GM21737 (cell line): ENCODE measurements at regions not wholly inside any gene's neighbourhood (a gene's known extent, or its start where the extent isn't known, plus 50 kb on each side); places are given as distances from the start of the nearest gene placed in this dataset.
"Not testable (repeated sequence)": the region's sequence is repeated elsewhere in the genome, so short reads cannot be mapped to it uniquely, and the experiment has no call there.

ENCODE experiments used
- ATAC-seq: cut with Tn5 transposase; IDR thresholded peaks from one replicate; pipeline ENCODE4 v1.9.1; 2021; ENCODE audit warnings: mild to moderate bottlenecking, moderate library complexity; ENCODE audit not compliant: unreplicated experiment

DNA sequence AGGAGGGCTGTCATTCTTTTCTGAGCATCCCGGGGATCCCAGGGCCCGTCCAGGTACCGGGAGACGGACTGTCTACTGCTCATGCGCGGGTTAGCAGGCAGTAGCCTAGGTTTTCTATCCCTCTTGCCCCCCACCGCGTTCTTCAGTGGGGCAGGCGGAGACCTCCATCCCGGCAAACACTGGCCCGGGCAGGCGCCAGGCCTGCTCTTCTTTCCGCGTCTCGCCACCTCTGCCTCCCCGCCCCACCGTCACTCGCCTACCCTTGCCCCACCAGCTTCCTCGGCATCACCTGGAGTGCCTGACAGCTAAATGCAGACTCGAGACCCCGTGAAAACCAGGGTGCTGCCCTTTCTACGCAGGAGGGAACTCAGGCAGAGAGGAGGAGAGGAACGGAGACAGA, 1937.7 kb upstream of the DEFB115 start:
- no peak for ATAC-seq

DNA sequence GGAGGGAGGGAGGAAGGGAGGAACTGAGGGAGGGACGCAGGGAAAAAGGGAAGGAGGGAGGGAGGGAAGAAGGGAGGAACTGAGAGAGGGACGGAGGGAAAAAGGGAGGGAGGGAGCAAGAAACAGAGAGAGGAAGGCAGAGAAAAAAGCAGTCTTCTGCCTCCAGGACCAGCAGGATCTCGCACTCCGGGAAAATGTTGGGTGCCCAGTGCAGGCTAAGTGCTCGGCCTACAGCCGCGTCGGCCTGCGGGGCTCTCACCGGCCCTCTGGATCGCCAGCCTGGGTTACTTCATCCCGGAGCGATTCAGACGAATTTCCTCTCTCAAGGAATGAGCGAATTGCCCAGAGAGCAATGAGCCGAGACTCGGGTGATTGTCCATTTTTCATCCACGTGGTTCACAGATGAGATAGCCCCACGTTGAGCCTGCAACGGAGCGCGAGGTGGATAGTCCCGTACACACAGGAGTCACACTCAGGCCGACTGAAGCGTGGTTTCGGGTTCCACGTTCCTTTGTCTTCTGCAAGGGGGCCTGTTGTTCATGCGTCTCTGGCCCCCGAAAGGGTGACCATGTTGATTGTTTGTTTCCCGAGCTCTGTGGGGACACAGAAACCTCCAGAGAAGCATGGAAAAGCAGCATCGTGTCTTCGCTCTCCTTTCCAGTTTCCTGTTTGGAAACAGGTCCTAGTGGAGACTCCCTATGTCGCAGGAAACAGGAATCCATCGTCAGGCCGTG, 1937.1 kb upstream of the DEFB115 start:
- ATAC-seq, result not testable (repeated sequence)

DNA sequence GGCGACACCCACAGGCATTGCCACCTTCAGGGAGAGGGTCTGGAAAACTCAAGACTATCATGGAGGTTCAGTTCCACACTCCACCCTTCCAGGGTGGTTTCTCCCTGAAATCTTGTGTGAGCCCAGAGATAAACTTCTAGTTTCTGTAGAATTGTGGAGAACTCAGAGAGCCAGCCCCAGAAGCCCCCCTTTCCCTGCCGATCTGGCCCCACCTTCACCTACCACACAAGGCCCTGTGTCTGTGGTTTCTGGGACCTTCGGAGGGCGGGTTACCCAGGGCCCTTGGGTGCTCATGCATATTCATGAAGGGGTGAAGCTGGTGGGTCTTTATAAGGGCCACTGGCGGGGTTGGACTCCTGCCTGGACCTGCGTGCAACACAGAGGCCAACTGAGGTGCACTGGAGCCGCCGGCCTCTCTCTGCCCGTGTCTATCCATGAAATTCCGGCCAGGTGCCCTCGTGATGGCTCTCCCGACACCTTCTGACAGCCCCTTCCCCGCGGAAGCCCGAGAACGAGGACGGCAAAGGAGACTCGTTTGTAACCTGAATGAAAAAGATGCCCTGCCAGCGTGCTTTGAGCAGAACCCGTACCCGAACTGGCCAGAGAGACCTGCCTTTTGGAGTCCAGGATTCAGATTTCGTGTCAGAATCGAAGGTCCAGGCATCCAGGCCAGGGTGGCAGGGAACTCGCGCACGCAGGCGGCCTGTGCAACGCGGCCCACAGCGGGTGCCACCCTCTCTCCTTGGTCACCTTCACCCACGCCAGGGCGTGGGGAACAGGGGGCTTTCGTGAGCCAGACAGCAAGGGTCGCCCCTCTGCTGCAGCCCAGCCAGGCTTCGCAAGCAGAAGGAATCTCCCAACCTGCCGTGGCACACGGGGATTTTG, 1933.6 kb upstream of the DEFB115 start:
- not testable (repeated sequence) for ATAC-seq

DNA sequence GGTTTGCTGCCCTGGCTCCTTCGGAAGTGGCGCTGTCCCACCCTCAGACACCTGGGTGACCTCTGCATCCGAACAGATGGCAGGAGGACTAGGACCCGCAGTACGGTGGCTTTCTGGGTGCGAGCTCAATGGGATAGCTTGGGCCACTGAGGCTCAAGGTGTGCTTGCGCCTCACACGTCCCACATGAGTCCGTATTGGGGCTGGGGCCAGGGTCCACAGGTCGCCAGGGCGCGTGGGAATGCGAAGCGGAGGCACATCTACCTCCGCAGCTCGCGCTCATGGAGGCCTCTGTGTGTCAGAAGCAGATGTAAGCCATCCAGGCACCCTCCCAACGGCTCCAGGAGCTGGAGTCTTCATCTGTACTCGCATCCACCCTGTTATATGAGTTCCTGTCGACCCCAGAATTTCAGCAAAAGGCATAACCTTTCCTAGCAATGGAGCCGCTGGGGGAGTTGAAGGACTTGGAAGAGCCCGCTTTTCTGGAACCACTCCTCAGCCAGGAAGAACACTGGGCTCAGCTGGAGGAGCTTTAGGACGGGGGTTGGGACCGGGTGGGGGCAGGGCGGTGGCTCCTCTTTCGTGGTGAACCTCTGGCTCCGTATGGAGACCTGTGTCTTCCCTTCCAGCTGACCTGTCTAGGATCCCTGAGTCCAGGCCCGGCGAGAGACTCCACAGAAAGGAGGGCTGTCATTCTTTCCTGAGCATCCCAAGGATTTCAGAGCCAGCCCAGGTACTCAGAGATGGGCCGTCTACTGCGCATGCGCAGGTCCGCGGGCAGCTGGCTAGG, 1932.8 kb upstream of the DEFB115 start:
- not testable (repeated sequence) for ATAC-seq

DNA sequence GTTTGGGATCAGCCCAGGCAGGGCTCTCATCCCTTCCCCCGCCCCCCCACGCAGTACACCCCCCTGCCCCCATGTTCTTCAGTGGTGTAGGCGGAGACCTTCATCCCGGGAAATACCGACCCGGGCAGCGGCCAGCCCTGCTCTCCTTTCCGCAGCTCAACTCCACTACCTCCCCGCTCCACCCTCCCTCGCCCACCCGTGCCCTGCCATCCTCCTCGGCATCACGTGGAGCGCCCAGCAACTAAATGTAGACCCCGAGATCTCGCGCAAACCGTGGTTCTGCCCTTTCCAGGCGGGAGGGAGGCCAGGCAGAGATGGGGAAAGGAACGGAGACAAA, 1932.2 kb upstream of the DEFB115 start:
- ATAC-seq, result no peak

DNA sequence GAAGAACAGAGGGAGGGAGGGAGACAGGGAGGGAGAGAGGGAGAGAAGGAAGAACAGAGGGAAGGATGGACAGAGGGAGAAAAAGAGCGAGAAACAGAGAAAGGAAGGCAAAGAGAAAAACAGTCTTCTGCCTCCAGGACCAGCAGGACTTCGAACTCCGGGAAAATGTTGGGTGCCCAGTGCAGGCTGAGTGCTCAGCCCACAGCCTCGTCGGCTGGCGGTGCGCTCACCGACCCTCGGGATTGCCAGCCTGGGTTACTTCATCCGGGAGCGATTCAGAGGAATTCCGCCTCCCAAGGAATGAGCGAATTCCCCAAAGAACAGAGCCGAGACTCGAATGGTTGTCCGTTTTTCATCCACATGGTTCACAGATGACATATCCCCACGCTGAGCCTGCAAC, 1931.7 kb upstream of the DEFB115 start:
- not testable (repeated sequence) for ATAC-seq

DNA sequence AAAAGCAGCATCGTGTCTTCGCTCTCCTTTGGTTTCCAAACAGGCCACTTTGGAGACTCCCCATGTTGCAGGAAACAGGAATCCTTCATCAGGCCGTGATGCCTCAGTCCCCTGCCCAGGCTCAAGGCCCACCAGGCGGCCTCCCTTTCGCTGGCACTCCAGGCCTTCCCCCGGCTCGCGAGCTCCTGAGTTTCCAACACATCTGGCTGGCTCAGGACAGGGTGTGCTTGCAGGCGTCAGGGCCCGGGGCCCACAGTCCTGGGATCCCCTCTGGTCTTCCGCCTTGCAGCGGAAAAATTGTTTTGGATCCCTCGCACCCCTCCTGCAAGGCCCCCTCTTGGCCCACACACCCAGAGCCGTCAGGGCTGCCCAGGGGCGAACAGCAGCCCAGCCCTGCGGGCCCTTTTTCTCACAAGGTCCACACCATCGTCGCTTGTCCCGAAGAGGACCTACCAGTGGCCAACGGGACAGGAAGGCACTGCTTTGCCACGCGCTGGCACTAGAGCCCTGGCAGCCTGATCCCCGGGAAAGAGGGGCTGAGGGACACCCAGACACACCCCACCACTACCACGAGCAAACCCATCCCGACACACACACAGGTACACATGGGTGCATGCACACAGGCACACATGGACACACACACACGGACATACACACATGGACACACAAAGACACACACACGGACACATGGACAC, 1930.9 kb upstream of the DEFB115 start:
- ATAC-seq, result no peak

DNA sequence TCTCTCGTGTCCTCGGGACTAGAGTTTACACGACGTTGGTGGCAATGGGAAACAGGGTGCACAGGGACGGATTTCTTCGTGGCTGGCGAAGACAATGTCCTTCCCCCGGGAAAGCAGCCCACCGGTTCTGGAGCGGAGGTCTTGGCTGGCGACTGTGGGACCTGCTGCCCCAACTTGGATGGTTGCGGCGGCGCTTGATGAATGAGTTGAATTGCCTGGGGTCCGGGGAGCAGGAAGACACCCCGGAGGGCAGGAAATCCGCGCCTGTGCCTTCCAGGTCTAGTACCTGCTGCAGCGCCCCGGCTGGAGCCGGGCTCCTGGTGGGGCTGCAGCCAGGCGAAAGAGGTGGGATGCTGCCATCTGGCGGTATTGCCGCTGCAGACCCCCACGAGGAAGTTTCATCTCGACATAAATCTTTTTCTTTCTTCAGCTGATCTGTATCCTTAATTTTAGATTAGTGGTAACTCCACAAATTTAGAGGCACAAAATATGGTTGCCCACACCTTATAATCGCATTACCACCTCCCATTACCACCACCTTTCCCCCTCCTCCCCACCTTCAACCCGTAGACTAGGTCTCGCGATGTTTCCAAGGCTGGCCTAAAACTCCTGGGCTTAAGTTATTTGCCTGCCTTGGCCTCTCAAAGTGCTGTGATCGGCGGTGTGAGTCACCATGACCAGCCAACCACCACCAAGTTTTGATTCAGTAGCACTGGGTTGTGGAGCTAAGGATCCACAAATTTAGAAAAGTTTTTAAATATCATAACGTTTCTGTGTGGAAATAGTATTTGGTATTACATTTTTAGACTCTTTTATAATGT, 1929.7 kb upstream of the DEFB115 start:
- ATAC-seq, result not testable (repeated sequence)

DNA sequence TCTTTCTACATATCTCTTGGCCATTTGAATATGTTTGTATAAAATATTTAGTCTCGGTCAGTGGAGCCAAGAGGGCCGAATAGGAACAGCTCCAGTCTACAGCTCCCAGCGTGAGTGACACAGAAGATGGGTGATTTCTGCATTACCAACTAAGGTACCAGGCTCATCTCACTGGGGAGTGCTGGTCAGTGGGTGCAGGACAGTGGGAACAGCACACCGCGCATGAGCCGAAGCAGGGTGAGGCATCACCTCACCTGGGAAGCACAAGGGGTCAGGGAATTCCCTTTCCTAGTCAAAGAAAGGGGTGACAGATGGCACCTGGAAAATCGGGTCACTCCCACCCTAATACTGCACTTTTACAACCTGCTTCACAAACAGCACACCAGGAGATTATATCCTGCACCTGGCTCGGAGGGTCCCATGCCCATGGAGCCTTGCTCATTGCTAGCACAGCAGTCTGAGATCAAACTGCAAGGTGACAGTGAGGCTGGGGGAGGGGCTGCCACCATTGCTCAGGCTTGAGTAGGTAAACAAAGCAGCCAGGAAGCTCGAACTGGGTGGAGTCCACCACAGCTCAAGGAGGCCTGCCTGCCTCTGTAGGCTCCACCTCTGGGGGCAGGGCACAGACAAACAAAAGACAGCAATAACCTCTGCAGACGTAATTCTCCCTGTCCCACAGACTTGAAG, 1926.9 kb upstream of the DEFB115 start:
- ATAC-seq, result not testable (repeated sequence)

DNA sequence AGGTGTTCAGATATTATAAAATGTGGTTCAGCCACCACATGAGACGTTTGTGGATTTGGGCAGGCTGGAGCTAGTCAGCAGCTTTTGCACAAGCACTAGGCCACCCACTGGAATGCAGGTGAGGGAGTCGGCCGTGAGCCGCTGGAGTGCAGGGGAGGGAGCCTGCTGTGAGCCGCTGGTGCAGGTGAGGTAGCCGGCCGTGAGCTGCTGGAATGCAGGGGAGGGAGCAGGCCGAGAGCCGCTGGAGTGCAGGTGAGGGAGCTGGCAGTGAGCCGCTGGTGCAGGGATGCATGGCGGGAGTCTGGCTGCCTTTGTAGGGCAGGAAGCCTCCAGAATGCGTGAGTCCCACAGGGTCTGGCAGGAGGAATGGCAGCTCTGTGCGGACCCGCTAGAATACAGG, 1907.6 kb upstream of the DEFB115 start:
- ATAC-seq, result no peak

DNA sequence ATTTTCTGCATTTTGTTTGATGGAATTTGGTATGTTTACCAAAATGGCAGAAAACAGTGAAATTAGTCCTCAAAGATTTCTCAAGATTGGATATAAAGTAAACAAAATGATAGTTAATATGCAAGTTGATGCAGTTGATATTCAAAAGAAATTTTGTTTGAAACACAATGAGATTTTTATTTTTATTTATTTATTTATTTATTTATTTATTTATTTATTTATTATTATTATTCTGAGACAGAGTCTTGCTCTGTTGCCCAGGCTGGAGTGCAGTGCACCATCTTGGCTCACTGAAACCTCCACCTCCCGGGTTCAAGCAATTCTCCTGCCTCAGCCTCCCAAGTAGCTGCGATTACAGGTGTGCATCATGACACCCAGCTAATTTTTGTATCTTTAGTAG, 1881.5 kb upstream of the DEFB115 start:
- not testable (repeated sequence) for ATAC-seq

DNA sequence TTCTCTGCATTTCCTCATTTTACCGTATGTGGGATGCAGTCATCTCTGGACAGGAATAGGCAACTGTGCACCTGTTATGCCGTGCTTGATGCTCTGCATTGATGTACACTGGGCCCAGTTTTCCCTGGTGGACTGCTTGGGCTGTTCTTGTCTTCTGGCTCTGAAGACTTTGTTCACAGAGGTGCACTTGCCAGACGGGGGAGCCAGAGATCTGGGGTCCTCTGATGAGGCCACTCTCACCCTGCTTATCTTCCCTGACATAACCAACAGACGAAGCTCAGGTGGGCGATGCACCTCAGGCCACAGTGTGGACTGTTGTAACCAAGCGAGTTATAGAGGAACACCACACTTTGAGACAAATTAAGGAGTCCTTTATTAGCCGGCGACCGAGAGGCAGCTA, 1864.6 kb upstream of the DEFB115 start:
- ATAC-seq, result not testable (repeated sequence)

DNA sequence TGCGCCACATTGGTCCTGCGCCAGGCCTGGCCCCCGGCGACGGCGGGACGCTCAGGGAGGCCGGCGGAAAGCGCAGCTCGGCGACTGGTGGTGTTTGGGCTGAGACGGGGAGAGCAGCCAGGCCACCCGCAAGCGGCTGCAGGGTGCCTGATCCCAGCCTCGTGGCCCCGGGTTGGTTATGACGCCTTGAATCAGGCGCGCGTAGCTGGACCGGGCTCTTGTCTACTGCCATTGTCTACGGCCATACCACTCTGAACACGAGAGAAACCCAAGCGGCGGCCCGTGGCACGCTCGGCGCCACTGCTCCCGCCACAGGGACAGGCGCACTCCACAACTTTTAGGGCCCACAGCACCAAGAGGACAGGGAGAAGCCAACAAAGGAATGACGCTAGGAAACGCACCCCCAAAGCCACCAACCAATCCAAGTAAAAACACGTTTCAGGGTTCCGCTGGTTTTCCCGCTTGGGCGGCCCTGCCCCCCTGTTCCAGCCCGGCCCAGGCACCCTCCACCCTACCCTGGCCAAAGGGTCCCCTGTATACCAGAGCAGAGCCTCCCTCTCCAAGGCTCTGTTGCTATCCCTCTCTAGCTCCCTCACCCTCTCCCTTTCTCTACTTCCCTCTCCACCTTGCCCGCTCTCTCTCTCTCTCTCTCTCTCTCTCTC, 1849.3 kb upstream of the DEFB115 start:
- no peak for ATAC-seq

DNA sequence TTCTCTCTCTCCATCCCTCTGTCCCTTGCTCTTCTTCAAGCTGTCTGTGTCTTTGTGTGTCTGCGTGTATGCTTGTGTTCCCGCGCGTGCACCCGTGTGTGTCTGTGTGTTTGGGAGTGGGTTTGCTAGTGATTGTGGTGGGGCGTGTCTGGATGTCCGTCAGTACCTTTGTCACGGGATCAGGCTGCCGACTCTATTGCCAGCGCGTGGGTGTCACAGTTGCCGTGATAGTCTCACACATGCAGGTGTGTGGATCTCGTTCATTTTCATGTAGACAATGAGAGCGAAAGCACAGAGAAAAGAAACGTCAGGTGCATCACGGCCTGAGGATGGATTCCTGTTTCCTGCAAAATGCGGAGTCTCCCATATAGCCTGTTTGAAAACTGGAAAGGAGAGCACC, 1848.8 kb upstream of the DEFB115 start:
- ATAC-seq, result not testable (repeated sequence)

DNA sequence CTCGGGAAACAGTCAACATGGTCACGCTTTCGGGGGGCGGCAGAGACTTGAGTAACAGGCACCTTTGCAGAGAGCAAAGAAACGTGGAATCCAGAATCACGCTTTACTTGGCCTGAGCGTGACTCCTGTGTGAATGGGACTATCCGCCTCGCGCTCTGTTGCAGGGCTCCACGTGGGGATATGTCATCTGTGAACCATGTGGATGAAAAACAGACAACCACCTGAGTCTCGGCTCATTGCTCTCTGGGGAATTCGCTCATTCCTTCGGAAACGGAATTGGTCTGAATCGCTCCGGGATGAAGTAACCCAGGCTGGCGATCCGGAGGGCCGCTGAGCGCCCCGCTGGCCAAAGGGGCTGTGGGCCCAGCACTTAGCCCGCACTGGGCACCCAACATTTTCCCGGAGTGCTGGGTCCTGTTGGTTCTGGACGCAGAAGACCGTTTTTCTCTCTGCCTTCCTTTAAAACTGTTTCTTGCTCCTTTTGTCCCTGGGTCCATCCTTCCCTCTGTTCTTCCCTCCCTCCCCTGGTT, 1848.2 kb upstream of the DEFB115 start:
- not testable (repeated sequence) for ATAC-seq

DNA sequence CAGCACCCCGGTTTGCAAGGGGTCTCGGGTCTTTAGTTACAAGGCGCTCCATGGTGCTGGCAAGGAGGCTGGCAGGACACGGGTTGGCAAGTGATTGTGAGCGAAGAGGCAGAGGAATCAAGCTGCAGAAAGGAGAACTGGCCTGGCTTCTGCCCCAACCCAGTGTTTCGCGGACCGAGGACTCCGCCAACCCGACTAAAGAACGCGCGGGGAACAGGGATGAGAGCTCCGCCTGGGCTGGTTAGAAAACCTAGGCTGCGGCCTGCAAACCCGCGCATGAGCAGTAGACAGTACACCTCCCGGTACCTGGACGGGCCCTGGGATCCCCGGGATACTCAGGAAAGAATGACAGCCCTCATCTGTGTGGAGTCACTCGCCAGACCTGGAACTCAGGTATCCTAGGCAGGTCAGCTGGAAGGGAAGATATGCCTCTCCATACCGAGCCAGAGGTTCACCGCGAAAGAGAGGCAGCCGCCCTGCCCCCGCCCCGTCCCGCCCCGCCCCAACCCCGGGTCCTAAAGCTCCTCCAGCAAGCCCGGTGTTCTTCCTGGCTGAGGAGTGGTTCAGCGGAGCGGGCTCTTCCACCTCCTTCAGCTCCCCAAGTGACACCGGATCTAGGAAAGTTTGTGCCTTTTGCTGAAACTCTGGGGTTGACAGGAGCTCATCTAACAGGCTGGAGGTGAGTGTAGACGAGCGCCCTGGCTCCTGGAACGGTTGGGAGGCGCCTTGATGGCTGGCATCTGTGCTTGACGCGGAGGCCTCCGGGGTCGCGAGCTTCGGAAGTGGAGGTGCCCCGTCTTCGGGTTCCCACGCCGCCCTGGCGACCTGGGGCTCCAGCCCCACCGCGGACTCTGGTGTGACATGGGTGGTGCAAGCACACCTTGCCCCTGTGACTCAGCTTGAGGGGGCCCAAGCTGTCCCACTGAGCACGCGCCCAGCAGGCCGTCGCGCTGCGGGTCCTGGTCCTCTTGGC, 1847.3 kb upstream of the DEFB115 start:
- no peak for ATAC-seq

DNA sequence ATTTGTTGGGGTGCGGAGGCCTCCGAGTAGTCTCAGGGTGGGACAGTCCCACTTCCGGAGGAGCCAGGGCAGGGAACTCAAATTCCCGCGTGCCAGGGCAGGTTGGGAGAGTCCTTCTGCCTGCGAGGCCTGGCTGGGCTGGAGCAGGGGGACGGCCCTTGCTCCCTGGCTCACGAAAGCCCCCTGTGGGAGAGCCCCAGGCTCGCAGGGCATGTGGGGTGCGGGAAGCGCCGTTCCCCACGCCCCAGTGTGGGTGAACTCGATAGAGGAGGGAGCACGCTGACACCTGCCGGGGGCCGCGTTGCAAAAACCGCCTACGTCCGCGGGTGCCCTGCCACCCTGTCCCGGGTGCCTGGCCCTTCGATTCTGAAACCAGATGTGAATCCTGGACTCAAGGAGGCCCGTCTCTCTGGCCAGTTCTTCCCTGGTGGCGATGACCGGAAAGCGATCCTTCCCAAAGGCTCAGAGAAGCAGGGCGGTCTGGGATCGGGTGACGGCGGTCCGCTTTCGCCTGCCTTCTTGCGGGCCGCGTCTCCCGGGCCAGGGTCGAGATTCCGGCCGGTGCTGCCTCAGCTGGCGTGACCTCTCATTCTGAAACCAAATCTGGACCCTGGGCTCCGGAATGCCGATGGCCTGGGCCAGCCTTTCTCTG, 1846.5 kb upstream of the DEFB115 start:
- ATAC-seq, result no peak
